ENCODE measurements at regions not wholly inside any gene's neighbourhood (a gene's known extent, or its start where the extent isn't known, plus 50 kb on each side); places are given as distances from the start of the nearest gene placed in this dataset.

GRCh38 chr4:111761531-111761930 lies 383.7 kb upstream of the FAM241A start:
- DNase-seq (ENCODE audit: low read depth, low spot score) (no peak), FAIRE-seq (no peak)
- intact Hi-C loops (cut with micrococcal nuclease) (no loop called here), dilution Hi-C loops (cut with MboI; ENCODE audit: extremely low pct_ligation_motif_present, low sequenced_read_pairs) (no loop called here)
- TF ChIP-seq MAX (IDR thresholded peaks at IDR 0.05; ENCODE audit: insufficient read depth, insufficient read length) (no peak), FOS (IDR thresholded peaks at IDR 0.05; ENCODE audit: borderline replicate concordance, insufficient read depth, low read length) (no peak), POLR2A (IDR thresholded peaks at IDR 0.05; ENCODE audit: low read depth, low read length) (no peak), JUN (IDR thresholded peaks at IDR 0.05; ENCODE audit: borderline replicate concordance, insufficient read depth, insufficient read length, low read depth) (no peak), EZH2 (IDR thresholded peaks at IDR 0.05; ENCODE audit: borderline replicate concordance, low read depth, low read length, severe bottlenecking) (no peak), MYC (IDR thresholded peaks at IDR 0.05; ENCODE audit: low read depth, low read length) (no peak), POLR2AphosphoS5 (IDR thresholded peaks at IDR 0.05; ENCODE audit: insufficient read depth, low read depth, low read length) (no peak), GATA2 (IDR thresholded peaks at IDR 0.05; ENCODE audit: insufficient read depth, insufficient read length, low read depth, low read length) (no peak), CTCF (IDR thresholded peaks at IDR 0.05; ENCODE audit: extremely low read depth in 1 of 2, insufficient read depth in 1 of 2, low read depth in 1 of 2, low read length in 2 of 2) (no peak)
- Histone ChIP-seq H3K36me3 (ENCODE audit: control insufficient read depth in 2 of 2, extremely low read depth in 1 of 2, insufficient read depth in 2 of 2, low read length in 2 of 2) (no peaks in the 10 kb centered on the region), H2AFZ (ENCODE audit: low read depth, low read length) (no peak overlapping the region), H3K4me2 (ENCODE audit: insufficient read depth, low read length) (no peak overlapping the region), H3K4me1 (ENCODE audit: control insufficient read depth, extremely low read depth, insufficient read depth, low read length) (no peaks in the 10 kb centered on the region), H4K20me1 (replicated peaks; ENCODE audit: control insufficient read depth, extremely low read depth, insufficient read depth, low read length) (no peaks in the 10 kb centered on the region), H3K27me3 (ENCODE audit: control insufficient read depth in 2 of 2, insufficient read depth in 2 of 2, low read length in 2 of 2) (no peaks in the 10 kb centered on the region), H3K9me1 (replicated peaks; ENCODE audit: control insufficient read depth, extremely low read depth, insufficient read depth, low read length) (no peaks in the 10 kb centered on the region), H3K9ac (replicated peaks; ENCODE audit: extremely low read depth, insufficient read depth, low read length) (no peak overlapping the region), H3K79me2 (ENCODE audit: control insufficient read depth, insufficient read depth, low read length) (no peaks in the 10 kb centered on the region), H3K4me3 (replicated peaks in 1 of 3; ENCODE audit: insufficient read depth in 1 of 3, low read depth in 1 of 3, low read length in 3 of 3) (no peak overlapping the region), H3K27ac (ENCODE audit: insufficient read depth, low read depth, low read length) (no peak overlapping the region), H3K9me3 (replicated peaks; ENCODE audit: control insufficient read depth, insufficient read depth, low read length) (no peaks in the 10 kb centered on the region)
- ChIA-PET CTCF (interaction anchor here (0.5 to 1.6 kb wide), 4 partner anchors 8 to 299 kb away, joined by 3 to 4 read pairs (median 4); no protein-coding TSS in a partner anchor), POLR2A (no interaction called here)
- BruUV-seq (replicated peaks), result no TSS peak

All from endothelial cell of umbilical vein (primary cell).